Ascending aorta (tissue), 2 donors: ENCODE measurements at regions not wholly inside any gene's neighbourhood (a gene's known extent, or its start where the extent isn't known, plus 50 kb on each side); places are given as distances from the start of the nearest gene placed in this dataset.

Experiments
- DNase-seq, 2 donors: peaks; one replicate each; pipeline ENCODE4 v3.0.0-alpha.2; 2019; ENCODE audit warnings: low spot score in 2 of 2
- H3K27ac ChIP-seq, 2 donors: fragments of 200-600 bp; sonication (generic); one replicate each; pipeline ENCODE4 v1.5.1; 2016 to 2017; ENCODE audit warnings: mild to moderate bottlenecking in 1 of 2
- H3K27me3 ChIP-seq: fragments of 200-600 bp; sonication (generic); one replicate; pipeline ENCODE4 v1.5.1; 2017
- H3K36me3 ChIP-seq, 2 donors: fragments of 200-600 bp; sonication (generic); one replicate each; pipeline ENCODE4 v1.5.1; 2016
- H3K4me1 ChIP-seq, 2 donors: fragments of 200-600 bp; sonication (generic); one replicate each; pipeline ENCODE4 v1.5.1; 2016 to 2017; ENCODE audit warnings: mild to moderate bottlenecking in 1 of 2
- H3K4me3 ChIP-seq, 2 donors: fragments of 200-600 bp; sonication (generic); one replicate each; pipeline ENCODE4 v1.5.1; 2016 to 2017; ENCODE audit warnings: mild to moderate bottlenecking in 1 of 2
- H3K9me3 ChIP-seq, 2 donors: fragments of 200-600 bp; sonication (generic); one replicate each; pipeline ENCODE4 v1.5.1; 2016
- CTCF ChIP-seq, 3 experiments: fragments of 200-600 bp in 2 of 3; fragments of 450-650 bp in 1 of 3; sonication (generic) in 2 of 3; IDR thresholded peaks; one replicate each; pipeline ENCODE4 v1.5.1; 2016 to 2019; ENCODE audit warnings: antibody characterized with exemption in 3 of 3, mild to moderate bottlenecking in 1 of 3, moderate library complexity in 1 of 3
- intact Hi-C: fragments of 100-400 bp; cut with DNase I; formaldehyde crosslinking; loops from one replicate; pipeline ENCODE4 v1.15.1; 2023

GRCh38 chr10:110358278-110358677, 53.6 kb upstream of the SMNDC1 start:
- Histone ChIP-seq H3K27ac (no peak overlapping the region), H3K4me3 (no peak overlapping the region), H3K27me3 (no peaks in the 10 kb centered on the region), H3K9me3 (no peaks in the 10 kb centered on the region), H3K36me3 (no peaks in the 10 kb centered on the region), H3K4me1 (no peaks in the 10 kb centered on the region)
- DNase-seq: no peak
- intact Hi-C loops: no loop called here
- no peak for TF ChIP-seq CTCF (IDR thresholded peaks at IDR 0.05)

GRCh38 chr10:110358869-110359629, 54.3 kb upstream of the SMNDC1 start:
- intact Hi-C loops: no loop called here
- no peak overlapping the region for H3K4me3 ChIP-seq
- no peaks in the 10 kb centered on the region for H3K4me1 ChIP-seq
- no peaks in the 10 kb centered on the region for H3K36me3 ChIP-seq
- H3K9me3 ChIP-seq: no peaks in the 10 kb centered on the region
- TF ChIP-seq CTCF (IDR thresholded peaks at IDR 0.05): no peak
- H3K27me3 ChIP-seq: no peaks in the 10 kb centered on the region
- DNase-seq: no peak
- H3K27ac ChIP-seq: no peak overlapping the region

- Histone ChIP-seq H3K4me1 (no peaks in the 10 kb centered on the region), H3K9me3 (no peaks in the 10 kb centered on the region), H3K4me3 (no peak overlapping the region), H3K27me3 (no peaks in the 10 kb centered on the region), H3K36me3 (no peaks in the 10 kb centered on the region), H3K27ac (no peak overlapping the region)
- intact Hi-C loops: no loop called here
- DNase-seq: no peak
- no peak for TF ChIP-seq CTCF (IDR thresholded peaks at IDR 0.05)
Measured at GRCh38 chr10:110360857-110361474, 56.2 kb upstream of the SMNDC1 start.

- H3K27me3 ChIP-seq: no peaks in the 10 kb centered on the region
- TF ChIP-seq CTCF (IDR thresholded peaks at IDR 0.05): no peak
- no peaks in the 10 kb centered on the region for H3K4me1 ChIP-seq
- H3K36me3 ChIP-seq: no peaks in the 10 kb centered on the region
- no peak overlapping the region for H3K4me3 ChIP-seq
- no peaks in the 10 kb centered on the region for H3K9me3 ChIP-seq
- intact Hi-C loops: no loop called here
- no peak for DNase-seq
- no peak overlapping the region for H3K27ac ChIP-seq
Measured at GRCh38 chr10:110361800-110362456, 57.2 kb upstream of the SMNDC1 start.

- intact Hi-C loops: no loop called here
- H3K36me3 ChIP-seq: no peaks in the 10 kb centered on the region
- no peak for TF ChIP-seq CTCF (IDR thresholded peaks at IDR 0.05)
- DNase-seq: no peak
- no peaks in the 10 kb centered on the region for H3K4me1 ChIP-seq
- no peaks in the 10 kb centered on the region for H3K9me3 ChIP-seq
- H3K27ac ChIP-seq: no peak overlapping the region
- no peak overlapping the region for H3K4me3 ChIP-seq
- no peaks in the 10 kb centered on the region for H3K27me3 ChIP-seq
Measured at GRCh38 chr10:110363572-110364411, 59.1 kb upstream of the SMNDC1 start.
